ENCODE measurements at regions not wholly inside any gene's neighbourhood (a gene's known extent, or its start where the extent isn't known, plus 50 kb on each side); places are given as distances from the start of the nearest gene placed in this dataset.

DNA sequence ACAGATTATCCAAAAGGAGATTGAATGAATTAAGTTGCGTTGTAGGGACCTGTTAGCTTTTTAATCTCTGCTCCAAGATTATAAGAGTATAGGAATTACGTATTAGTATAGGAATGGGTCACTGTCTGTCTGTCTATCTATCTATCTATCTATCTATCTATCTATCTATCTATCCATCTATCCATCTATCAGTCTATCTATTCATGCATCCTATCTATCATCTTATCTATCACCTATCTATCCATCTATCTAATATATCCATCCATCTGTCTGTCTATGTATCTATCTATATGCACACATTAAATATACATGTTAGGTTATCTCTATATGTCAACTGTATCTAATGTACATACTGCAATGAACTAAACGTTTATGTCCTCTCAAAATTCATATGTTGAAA is 255.8 kb downstream of the LPIN1 start:
- DNase-seq (ENCODE audit: low spot score), result no peak
- TF ChIP-seq, protein P1, sequence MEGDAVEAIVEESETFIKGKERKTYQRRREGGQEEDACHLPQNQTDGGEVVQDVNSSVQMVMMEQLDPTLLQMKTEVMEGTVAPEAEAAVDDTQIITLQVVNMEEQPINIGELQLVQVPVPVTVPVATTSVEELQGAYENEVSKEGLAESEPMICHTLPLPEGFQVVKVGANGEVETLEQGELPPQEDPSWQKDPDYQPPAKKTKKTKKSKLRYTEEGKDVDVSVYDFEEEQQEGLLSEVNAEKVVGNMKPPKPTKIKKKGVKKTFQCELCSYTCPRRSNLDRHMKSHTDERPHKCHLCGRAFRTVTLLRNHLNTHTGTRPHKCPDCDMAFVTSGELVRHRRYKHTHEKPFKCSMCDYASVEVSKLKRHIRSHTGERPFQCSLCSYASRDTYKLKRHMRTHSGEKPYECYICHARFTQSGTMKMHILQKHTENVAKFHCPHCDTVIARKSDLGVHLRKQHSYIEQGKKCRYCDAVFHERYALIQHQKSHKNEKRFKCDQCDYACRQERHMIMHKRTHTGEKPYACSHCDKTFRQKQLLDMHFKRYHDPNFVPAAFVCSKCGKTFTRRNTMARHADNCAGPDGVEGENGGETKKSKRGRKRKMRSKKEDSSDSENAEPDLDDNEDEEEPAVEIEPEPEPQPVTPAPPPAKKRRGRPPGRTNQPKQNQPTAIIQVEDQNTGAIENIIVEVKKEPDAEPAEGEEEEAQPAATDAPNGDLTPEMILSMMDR (IDR thresholded peaks at IDR 0.05; ENCODE audit: borderline replicate concordance, control extremely low read depth, extremely low read depth, insufficient read depth, missing control alignments), result no peak
- in situ Hi-C loops (cut with MboI; ENCODE audit: low sequenced_read_pairs, unreplicated experiment), result no loop called here

DNA sequence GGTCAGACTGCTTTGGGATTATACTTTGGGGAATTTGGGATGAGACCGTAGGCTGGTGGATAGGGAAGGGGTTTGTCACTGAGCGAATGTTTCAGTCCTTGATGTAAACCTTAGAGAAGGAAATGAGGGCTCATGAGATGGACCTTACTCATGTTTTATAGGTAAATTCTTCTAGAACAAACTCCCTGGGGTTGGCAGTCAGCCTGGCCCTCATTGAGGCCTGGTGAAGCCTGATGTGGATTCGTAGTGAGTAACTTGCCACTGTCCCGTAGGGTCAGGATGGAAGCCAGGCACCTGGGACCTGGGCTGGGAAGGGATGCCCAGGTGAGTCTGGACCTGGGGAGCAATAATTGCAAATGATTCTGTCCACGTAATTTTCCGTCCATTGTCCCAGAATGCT is 258.3 kb downstream of the LPIN1 start:
- no peak for DNase-seq (ENCODE audit: low spot score)
- TF ChIP-seq, protein P1 (IDR thresholded peaks at IDR 0.05; ENCODE audit: borderline replicate concordance, control extremely low read depth, extremely low read depth, insufficient read depth, missing control alignments), result no peak
- in situ Hi-C loops (cut with MboI; ENCODE audit: low sequenced_read_pairs, unreplicated experiment), result no loop called here

DNA sequence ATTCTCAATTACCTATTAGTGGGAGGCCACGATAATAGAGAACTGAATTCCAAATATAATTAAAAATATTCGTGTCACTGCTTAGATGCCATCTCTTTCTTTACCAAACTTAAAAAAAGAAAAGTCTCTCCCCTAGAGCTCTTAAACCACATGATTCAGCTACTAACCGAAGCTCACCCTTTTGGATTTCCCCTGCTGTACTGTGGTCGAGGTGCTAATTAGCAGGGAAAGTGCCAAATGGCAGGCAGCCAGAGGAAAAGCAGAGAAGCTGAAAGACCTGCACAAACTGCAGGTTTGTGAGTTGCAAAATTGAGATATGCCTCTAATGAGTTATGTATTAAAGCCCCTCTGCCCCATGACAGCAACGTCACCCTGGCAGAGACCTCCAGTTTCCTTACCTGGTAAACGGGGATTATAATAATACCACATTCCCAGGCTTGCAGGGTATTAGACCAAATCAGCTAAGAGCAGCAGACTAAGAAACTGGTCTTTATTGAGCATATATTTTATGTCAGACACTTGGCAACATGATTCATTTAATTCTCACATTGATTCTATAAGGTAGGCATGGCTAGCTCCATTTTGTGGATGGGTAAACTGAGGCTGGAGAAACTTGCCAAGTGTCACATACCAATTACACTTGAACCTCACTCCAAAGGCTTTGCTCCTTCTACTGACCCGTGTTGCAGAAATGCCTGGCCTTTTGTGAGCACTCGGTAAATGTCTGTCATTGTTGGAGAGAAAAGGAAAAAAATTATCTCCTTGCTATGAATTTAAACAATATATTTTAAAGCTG is 259.7 kb downstream of the LPIN1 start:
- TF ChIP-seq, protein P1 (IDR thresholded peaks at IDR 0.05; ENCODE audit: borderline replicate concordance, control extremely low read depth, extremely low read depth, insufficient read depth, missing control alignments), result no peak
- DNase-seq (ENCODE audit: low spot score), result peak; percentile 46
- in situ Hi-C loops (cut with MboI; ENCODE audit: low sequenced_read_pairs, unreplicated experiment), result no loop called here

GRCh38 chr2:12006850-12007249 is 260.4 kb downstream of the LPIN1 start:
- no peak for DNase-seq (ENCODE audit: low spot score)
- in situ Hi-C loops (cut with MboI; ENCODE audit: low sequenced_read_pairs, unreplicated experiment), result no loop called here
- TF ChIP-seq, protein P1 (IDR thresholded peaks at IDR 0.05; ENCODE audit: borderline replicate concordance, control extremely low read depth, extremely low read depth, insufficient read depth, missing control alignments), result no peak

DNA sequence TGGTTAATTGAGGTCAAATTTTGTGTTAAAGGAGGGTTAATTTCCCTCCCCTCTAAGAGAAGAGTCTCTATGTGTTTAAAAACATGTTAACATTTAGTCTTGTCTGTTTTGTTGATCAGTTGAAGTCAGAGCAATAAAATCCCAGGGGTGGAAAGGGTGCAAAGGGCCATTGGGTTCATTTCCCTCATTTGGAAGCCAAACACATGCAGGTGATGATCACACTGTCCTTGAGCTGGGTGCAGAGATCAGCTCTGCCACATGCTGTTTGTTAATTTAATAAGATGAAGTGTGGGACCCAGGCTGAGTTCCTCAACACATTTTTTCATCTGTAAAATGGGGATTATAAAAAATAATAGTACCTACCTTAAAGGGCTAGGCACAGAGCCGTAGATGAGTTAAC is 260.9 kb downstream of the LPIN1 start:
- TF ChIP-seq, protein P1 (IDR thresholded peaks at IDR 0.05; ENCODE audit: borderline replicate concordance, control extremely low read depth, extremely low read depth, insufficient read depth, missing control alignments), result no peak
- no peak for DNase-seq (ENCODE audit: low spot score)

DNA sequence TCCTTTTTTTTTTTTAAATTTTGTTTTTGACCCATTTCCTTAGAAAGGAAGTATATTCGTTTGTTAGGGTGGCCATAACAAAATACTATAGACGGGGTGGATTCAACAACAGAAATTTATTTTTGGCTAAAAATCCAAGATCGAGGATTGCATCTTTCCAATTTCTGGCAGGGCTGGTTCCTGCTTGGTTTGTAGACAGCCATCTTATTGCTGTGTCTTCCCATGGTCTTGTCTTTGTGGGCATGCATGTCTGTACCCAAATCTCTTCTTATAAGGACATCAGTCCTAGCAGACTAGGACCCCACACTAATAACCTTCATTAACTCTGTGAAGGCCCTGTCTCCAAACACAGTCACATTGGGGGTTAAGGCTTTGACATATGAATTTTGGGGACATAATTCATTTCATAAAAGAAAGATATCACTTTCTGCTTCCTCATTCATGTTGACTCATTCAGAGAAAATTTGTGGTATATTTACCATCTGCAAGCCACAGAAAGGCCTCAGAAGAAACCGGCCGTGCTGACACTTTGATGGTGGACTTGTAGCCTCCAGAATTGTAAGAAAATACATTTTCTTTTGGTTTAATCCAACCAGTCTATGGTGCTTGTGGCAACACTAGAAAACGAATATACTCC is 262.1 kb downstream of the LPIN1 start:
- in situ Hi-C loops (cut with MboI; ENCODE audit: low sequenced_read_pairs, unreplicated experiment), result no loop called here
- DNase-seq (ENCODE audit: low spot score), result no peak
- TF ChIP-seq, protein P1 (IDR thresholded peaks at IDR 0.05; ENCODE audit: borderline replicate concordance, control extremely low read depth, extremely low read depth, insufficient read depth, missing control alignments), result no peak

More for the DNA sequence above, 260.9 kb downstream of the LPIN1 start:
- in situ Hi-C loops (cut with MboI; ENCODE audit: low sequenced_read_pairs, unreplicated experiment), result no loop called here

Data from GM13976 (cell line).